ENCODE measurements at regions not wholly inside any gene's neighbourhood (a gene's known extent, or its start where the extent isn't known, plus 50 kb on each side); places are given as distances from the start of the nearest gene placed in this dataset.

- in situ Hi-C loops (cut with MboI; ENCODE audit: low sequenced_read_pairs) = no loop called here
Measured at GRCh38 chr12:76197283-76197682, 112.8 kb upstream of the NAP1L1 start.

GRCh38 chr12:76195920-76196319, 111.4 kb upstream of the NAP1L1 start:
- H3K9me3 ChIP-seq = no peaks in the 10 kb centered on the region; the same call in 1 of the 2 replicates
- no peak overlapping the region for H3K4me3 ChIP-seq
- H3K36me3 ChIP-seq (replicated peaks) = no peaks in the 10 kb centered on the region
- in situ Hi-C loops (cut with MboI; ENCODE audit: low sequenced_read_pairs) = no loop called here
- no peaks in the 10 kb centered on the region for H3K4me1 ChIP-seq
- no peaks in the 10 kb centered on the region; the same call in 1 of the 2 replicates for H3K27me3 ChIP-seq (ENCODE audit: low read depth)
- DNase-seq (ENCODE audit: low spot score in 2 of 2) = no peak

More at GRCh38 chr12:76197283-76197682, 112.8 kb upstream of the NAP1L1 start:
- Histone ChIP-seq H3K27me3 (ENCODE audit: low read depth) (no peaks in the 10 kb centered on the region; the same call in 1 of the 2 replicates), H3K4me3 (no peak overlapping the region), H3K36me3 (replicated peaks) (no peaks in the 10 kb centered on the region), H3K9me3 (no peaks in the 10 kb centered on the region; the same call in 1 of the 2 replicates), H3K4me1 (no peaks in the 10 kb centered on the region)
- no peak for DNase-seq (ENCODE audit: low spot score in 2 of 2)

- in situ Hi-C loops (cut with MboI; ENCODE audit: low sequenced_read_pairs) = no loop called here
- H3K4me3 ChIP-seq = no peak overlapping the region
- no peaks in the 10 kb centered on the region for H3K4me1 ChIP-seq
- DNase-seq (ENCODE audit: low spot score in 2 of 2) = no peak
- H3K9me3 ChIP-seq = no peaks in the 10 kb centered on the region; the same call in 1 of the 2 replicates
- no peaks in the 10 kb centered on the region; the same call in 1 of the 2 replicates for H3K27me3 ChIP-seq (ENCODE audit: low read depth)
- no peaks in the 10 kb centered on the region for H3K36me3 ChIP-seq (replicated peaks)
Measured at GRCh38 chr12:76194724-76195123, 110.2 kb upstream of the NAP1L1 start.

GRCh38 chr12:76193961-76194360, 109.5 kb upstream of the NAP1L1 start:
- no peaks in the 10 kb centered on the region for H3K36me3 ChIP-seq (replicated peaks)
- in situ Hi-C loops (cut with MboI; ENCODE audit: low sequenced_read_pairs) = no loop called here

GRCh38 chr12:76192416-76192815, 107.9 kb upstream of the NAP1L1 start:
- H3K9me3 ChIP-seq = no peaks in the 10 kb centered on the region
- no peak for DNase-seq (ENCODE audit: low spot score in 2 of 2)
- no peak overlapping the region for H3K4me3 ChIP-seq
- no peaks in the 10 kb centered on the region for H3K27me3 ChIP-seq (ENCODE audit: low read depth)
- in situ Hi-C loops (cut with MboI; ENCODE audit: low sequenced_read_pairs) = no loop called here
- H3K4me1 ChIP-seq = no peaks in the 10 kb centered on the region
- no peaks in the 10 kb centered on the region for H3K36me3 ChIP-seq (replicated peaks)

More at GRCh38 chr12:76193961-76194360, 109.5 kb upstream of the NAP1L1 start:
- no peaks in the 10 kb centered on the region for H3K4me1 ChIP-seq
- no peaks in the 10 kb centered on the region; the same call in 1 of the 2 replicates for H3K9me3 ChIP-seq
- no peaks in the 10 kb centered on the region; the same call in 1 of the 2 replicates for H3K27me3 ChIP-seq (ENCODE audit: low read depth)
- DNase-seq (ENCODE audit: low spot score in 2 of 2) = no peak
- H3K4me3 ChIP-seq = no peak overlapping the region

- no peaks in the 10 kb centered on the region for H3K9me3 ChIP-seq
- no peak overlapping the region for H3K4me3 ChIP-seq
- H3K36me3 ChIP-seq (replicated peaks) = no peaks in the 10 kb centered on the region
- no peaks in the 10 kb centered on the region for H3K4me1 ChIP-seq
- in situ Hi-C loops (cut with MboI; ENCODE audit: low sequenced_read_pairs) = no loop called here
- no peak for DNase-seq (ENCODE audit: low spot score in 2 of 2)
- peaks cover 2% of the 10 kb centered on the region; the same call in 1 of the 2 replicates for H3K27me3 ChIP-seq (ENCODE audit: low read depth)
Measured at GRCh38 chr12:76190299-76190698, 105.8 kb upstream of the NAP1L1 start.

- no peak for DNase-seq (ENCODE audit: low spot score in 2 of 2)
- no peaks in the 10 kb centered on the region for H3K36me3 ChIP-seq (replicated peaks)
- in situ Hi-C loops (cut with MboI; ENCODE audit: low sequenced_read_pairs) = no loop called here
- no peaks in the 10 kb centered on the region for H3K9me3 ChIP-seq
- no peak overlapping the region for H3K4me3 ChIP-seq
- H3K4me1 ChIP-seq = no peaks in the 10 kb centered on the region
- peaks cover 2% of the 10 kb centered on the region; the same call in 1 of the 2 replicates for H3K27me3 ChIP-seq (ENCODE audit: low read depth)
Measured at GRCh38 chr12:76189851-76190250, 105.4 kb upstream of the NAP1L1 start.

GRCh38 chr12:76187177-76187576, 102.7 kb upstream of the NAP1L1 start:
- Histone ChIP-seq H3K27me3 (ENCODE audit: low read depth) (peaks cover 2% of the 10 kb centered on the region; the same call in 1 of the 2 replicates), H3K4me3 (no peak overlapping the region), H3K9me3 (no peaks in the 10 kb centered on the region), H3K4me1 (no peaks in the 10 kb centered on the region), H3K36me3 (replicated peaks) (no peaks in the 10 kb centered on the region)
- in situ Hi-C loops (cut with MboI; ENCODE audit: low sequenced_read_pairs) = no loop called here
- DNase-seq (ENCODE audit: low spot score in 2 of 2) = no peak

GRCh38 chr12:76186131-76186906, 101.8 kb upstream of the NAP1L1 start:
- Histone ChIP-seq H3K36me3 (replicated peaks) (no peaks in the 10 kb centered on the region), H3K4me3 (no peak overlapping the region), H3K4me1 (no peaks in the 10 kb centered on the region), H3K27me3 (ENCODE audit: low read depth) (peaks cover 2% of the 10 kb centered on the region; the same call in 1 of the 2 replicates), H3K9me3 (no peaks in the 10 kb centered on the region)
- in situ Hi-C loops (cut with MboI; ENCODE audit: low sequenced_read_pairs) = no loop called here
- DNase-seq (ENCODE audit: low spot score in 2 of 2) = no peak

GRCh38 chr12:76183459-76184186, 99.1 kb upstream of the NAP1L1 start:
- H3K4me3 ChIP-seq = no peak overlapping the region
- H3K4me1 ChIP-seq = no peaks in the 10 kb centered on the region
- in situ Hi-C loops (cut with MboI; ENCODE audit: low sequenced_read_pairs) = no loop called here
- no peaks in the 10 kb centered on the region for H3K9me3 ChIP-seq
- H3K27me3 ChIP-seq (ENCODE audit: low read depth) = peaks cover 2% of the 10 kb centered on the region; the same call in 1 of the 2 replicates
- no peaks in the 10 kb centered on the region for H3K36me3 ChIP-seq (replicated peaks)
- no peak for DNase-seq (ENCODE audit: low spot score in 2 of 2)

- no peaks in the 10 kb centered on the region for H3K9me3 ChIP-seq
- H3K27me3 ChIP-seq (ENCODE audit: low read depth) = no peaks in the 10 kb centered on the region; the same call in 1 of the 2 replicates
- no peak for DNase-seq (ENCODE audit: low spot score in 2 of 2)
- no peaks in the 10 kb centered on the region for H3K4me1 ChIP-seq
- in situ Hi-C loops (cut with MboI; ENCODE audit: low sequenced_read_pairs) = no loop called here
- no peaks in the 10 kb centered on the region for H3K36me3 ChIP-seq (replicated peaks)
- no peak overlapping the region for H3K4me3 ChIP-seq
Measured at GRCh38 chr12:76180401-76181277, 96.2 kb upstream of the NAP1L1 start.

GRCh38 chr12:76178452-76178851, 94.0 kb upstream of the NAP1L1 start:
- Histone ChIP-seq H3K27me3 (ENCODE audit: low read depth) (no peaks in the 10 kb centered on the region), H3K4me1 (no peaks in the 10 kb centered on the region; the same call in 1 of the 2 replicates), H3K36me3 (replicated peaks) (no peaks in the 10 kb centered on the region), H3K9me3 (no peaks in the 10 kb centered on the region), H3K4me3 (no peak overlapping the region)
- in situ Hi-C loops (cut with MboI; ENCODE audit: low sequenced_read_pairs) = no loop called here
- DNase-seq (ENCODE audit: low spot score in 2 of 2) = no peak

GRCh38 chr12:76177821-76178220, 93.3 kb upstream of the NAP1L1 start:
- in situ Hi-C loops (cut with MboI; ENCODE audit: low sequenced_read_pairs) = no loop called here
- Histone ChIP-seq H3K4me1 (no peaks in the 10 kb centered on the region; the same call in 1 of the 2 replicates), H3K27me3 (ENCODE audit: low read depth) (no peaks in the 10 kb centered on the region), H3K4me3 (no peak overlapping the region), H3K9me3 (no peaks in the 10 kb centered on the region), H3K36me3 (replicated peaks) (no peaks in the 10 kb centered on the region)
- DNase-seq (ENCODE audit: low spot score in 2 of 2) = no peak
